B cell (primary cell): ENCODE measurements at regions not wholly inside any gene's neighbourhood (a gene's known extent, or its start where the extent isn't known, plus 50 kb on each side); places are given as distances from the start of the nearest gene placed in this dataset.

Experiments
- ATAC-seq: fragments of 200-7000 bp; cut with Tn5 transposase; one replicate; pipeline ENCODE4 v1.10.0; 2021; ENCODE audit warnings: low read depth, mild to moderate bottlenecking, moderate number of reproducible peaks, moderate library complexity
- CTCF ChIA-PET: fragments of 350-600 bp; sonication (Branson Sonifier 250); formaldehyde crosslinking; loops from one replicate; lab custom pipeline; 2021; ENCODE audit warnings: antibody characterized with exemption, inconsistent platforms; lab: Charles Lee
- POLR2A ChIA-PET: fragments of 350-600 bp; sonication (Branson Sonifier 250); formaldehyde crosslinking; loops from one replicate; lab custom pipeline; 2021; ENCODE audit warnings: antibody characterized with exemption; lab: Charles Lee
- DNase-seq: peaks from one replicate; pipeline ENCODE4 v3.0.0; 2013
- H2AFZ ChIP-seq: 2 replicates; pipeline ENCODE4 v1.6.1; 2012; ENCODE audit warnings: mild to moderate bottlenecking, low read depth, low read length; ENCODE audit not compliant: insufficient read depth, poor library complexity, severe bottlenecking
- H3K27ac ChIP-seq, 2 donors: 1 replicate in 1 of 2; 2 replicates in 1 of 2; pipeline ENCODE4 v1.5.1; 2012 to 2013; ENCODE audit warnings: low read length in 2 of 2, mild to moderate bottlenecking in 2 of 2, moderate library complexity in 1 of 2
- H3K27me3 ChIP-seq, 4 experiments: fragments of 200-600 bp in 1 of 4; sonication (generic) in 1 of 4; replicated peaks in 1 of 4; 1 replicate in 2 of 4; 2 replicates in 2 of 4; pipeline versions ENCODE4 v1.6.1 to v1.7.0; 2013 to 2016; ENCODE audit warnings: low read length in 3 of 4, mild to moderate bottlenecking in 2 of 4, mixed read lengths in 1 of 4, moderate library complexity in 1 of 4; ENCODE audit not compliant: insufficient read depth in 4 of 4, control insufficient read depth in 3 of 4; ENCODE audit errors: control extremely low read depth in 1 of 4
- H3K36me3 ChIP-seq, 2 experiments: replicated peaks in 1 of 2; 1 replicate in 1 of 2; 2 replicates in 1 of 2; pipeline versions ENCODE4 v1.6.1 to v1.7.1; 2013; ENCODE audit warnings: low read length in 1 of 2; ENCODE audit not compliant: insufficient read depth in 2 of 2, control insufficient read depth in 1 of 2; ENCODE audit errors: control extremely low read depth in 1 of 2, extremely low read depth in 1 of 2
- H3K4me1 ChIP-seq, 2 donors: fragments of 200-600 bp in 1 of 2; sonication (generic) in 1 of 2; 1 replicate in 1 of 2; 2 replicates in 1 of 2; pipeline versions ENCODE4 v1.5.1 to v1.6.1; 2013 to 2017; ENCODE audit warnings: low read length in 2 of 2; ENCODE audit not compliant: control insufficient read depth in 2 of 2, insufficient read depth in 2 of 2
- H3K4me2 ChIP-seq: replicated peaks from 2 replicates; pipeline ENCODE3; 2012; ENCODE audit warnings: mild to moderate bottlenecking, low read depth, low read length; ENCODE audit not compliant: poor library complexity, severe bottlenecking
- H3K4me3 ChIP-seq, 5 experiments: fragments of 200-600 bp in 1 of 5; sonication (generic) in 1 of 5; 1 replicate in 3 of 5; 2 replicates in 2 of 5; pipeline versions ENCODE4 v1.5.1 to v1.7.0; 2011 to 2016; ENCODE audit warnings: low read length in 4 of 5, mild to moderate bottlenecking in 4 of 5, low read depth in 2 of 5, control low read depth in 1 of 5, moderate library complexity in 1 of 5; ENCODE audit not compliant: insufficient read depth in 1 of 5; ENCODE audit errors: control extremely low read depth in 1 of 5, extremely low read depth in 1 of 5
- H3K79me2 ChIP-seq: fragments of 200-600 bp; sonication (generic); one replicate; pipeline ENCODE4 v1.6.0; 2016; ENCODE audit warnings: low read length; ENCODE audit not compliant: control insufficient read depth, insufficient read depth
- H3K9ac ChIP-seq: fragments of 200-600 bp; sonication (generic); 2 replicates; pipeline ENCODE4 v1.6.1; 2017; ENCODE audit warnings: mild to moderate bottlenecking, low read length, moderate library complexity
- H3K9me3 ChIP-seq, 3 donors: one replicate each; pipeline versions ENCODE4 v1.6.1 to v1.7.1; 2013; ENCODE audit warnings: low read length in 2 of 3; ENCODE audit not compliant: control insufficient read depth in 2 of 3, insufficient read depth in 1 of 3; ENCODE audit errors: control extremely low read depth in 1 of 3
- H4K20me1 ChIP-seq: 2 replicates; pipeline ENCODE4 v1.6.0; 2012; ENCODE audit warnings: mild to moderate bottlenecking, low read length; ENCODE audit not compliant: insufficient read depth, control insufficient read depth, poor library complexity, severe bottlenecking
- H3K27ac Mint-ChIP-seq: one replicate; pipeline ENCODE4 v1.8.0; 2021; ENCODE audit warnings: mixed read lengths
- H3K27me3 Mint-ChIP-seq: one replicate; pipeline ENCODE4 v1.8.0; 2021; ENCODE audit warnings: mixed read lengths
- H3K4me1 Mint-ChIP-seq: one replicate; pipeline ENCODE4 v1.8.0; 2021; ENCODE audit warnings: mixed read lengths
- H3K4me3 Mint-ChIP-seq: one replicate; pipeline ENCODE4 v1.8.0; 2021; ENCODE audit warnings: mixed read lengths
- H3K9me3 Mint-ChIP-seq: one replicate; pipeline ENCODE4 v1.8.0; 2022; ENCODE audit warnings: mixed read lengths; ENCODE audit not compliant: insufficient read depth
- EZH2 ChIP-seq: IDR thresholded peaks from 2 replicates; pipeline ENCODE4 v1.6.1; 2012; ENCODE audit warnings: borderline replicate concordance, low read depth, mild to moderate bottlenecking, moderate library complexity, low read length; ENCODE audit not compliant: insufficient read depth, poor library complexity, severe bottlenecking
- WGBS: methylation state at CpG from one replicate; pipeline ENCODE4 v1.1.5; 2013; ENCODE audit warnings: missing lambda C conversion rate; ENCODE audit not compliant: insufficient coverage; 5-methylcytosine and 5-hydroxymethylcytosine counted together
- intact Hi-C: fragments of 100-400 bp; cut with micrococcal nuclease; formaldehyde crosslinking; loops from one replicate; pipeline ENCODE4 v1.10.0; 2022
- TF ChIP-seq, protein P1 (sequence below): fragments of 200-600 bp; IDR thresholded peaks from one replicate; pipeline ENCODE4 v1.8.0; 2022; ENCODE audit warnings: antibody characterized with exemption, mild to moderate bottlenecking

DNA sequence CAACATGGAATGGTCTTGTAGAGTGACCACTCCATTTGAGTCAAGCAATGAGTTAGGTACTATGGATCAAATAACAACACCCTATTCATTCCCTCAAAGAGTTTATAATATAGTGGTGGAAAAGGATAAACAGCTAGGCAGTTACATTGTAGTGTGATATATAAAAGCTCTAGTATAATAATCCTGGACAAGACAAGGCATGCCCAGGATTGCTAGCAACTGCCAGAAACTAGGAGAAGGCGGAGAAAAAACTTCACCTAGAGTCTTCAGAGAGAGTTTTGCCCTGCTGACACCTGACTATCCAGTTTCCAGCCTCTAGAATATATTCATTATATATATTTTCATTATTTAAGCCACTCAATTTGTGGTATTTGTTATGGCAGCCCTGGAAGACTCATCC lies 530.6 kb downstream of the KLF12 start:
- Histone ChIP-seq H3K9ac (no peak overlapping the region), H3K27me3 (no peaks in the 10 kb centered on the region), H3K36me3 (no peaks in the 10 kb centered on the region), H3K4me1 (no peaks in the 10 kb centered on the region), H4K20me1 (no peaks in the 10 kb centered on the region), H3K27ac (no peak overlapping the region), H3K4me3 (no peak overlapping the region), H2AFZ (no peak overlapping the region), H3K4me2 (no peak overlapping the region), H3K79me2 (no peaks in the 10 kb centered on the region), H3K9me3 (peaks cover 0 to 5% (median 0%) of the 10 kb centered on the region in 3 donors)
- Mint-ChIP-seq H3K4me1 (no peaks in the 10 kb centered on the region), H3K4me3 (no peak overlapping the region), H3K27me3 (no peaks in the 10 kb centered on the region), H3K27ac (no peak overlapping the region), H3K9me3 (peaks cover 4% of the 10 kb centered on the region)
- CTCF ChIA-PET, result no interaction called here
- TF ChIP-seq EZH2, result no peak
- TF ChIP-seq, protein P1, sequence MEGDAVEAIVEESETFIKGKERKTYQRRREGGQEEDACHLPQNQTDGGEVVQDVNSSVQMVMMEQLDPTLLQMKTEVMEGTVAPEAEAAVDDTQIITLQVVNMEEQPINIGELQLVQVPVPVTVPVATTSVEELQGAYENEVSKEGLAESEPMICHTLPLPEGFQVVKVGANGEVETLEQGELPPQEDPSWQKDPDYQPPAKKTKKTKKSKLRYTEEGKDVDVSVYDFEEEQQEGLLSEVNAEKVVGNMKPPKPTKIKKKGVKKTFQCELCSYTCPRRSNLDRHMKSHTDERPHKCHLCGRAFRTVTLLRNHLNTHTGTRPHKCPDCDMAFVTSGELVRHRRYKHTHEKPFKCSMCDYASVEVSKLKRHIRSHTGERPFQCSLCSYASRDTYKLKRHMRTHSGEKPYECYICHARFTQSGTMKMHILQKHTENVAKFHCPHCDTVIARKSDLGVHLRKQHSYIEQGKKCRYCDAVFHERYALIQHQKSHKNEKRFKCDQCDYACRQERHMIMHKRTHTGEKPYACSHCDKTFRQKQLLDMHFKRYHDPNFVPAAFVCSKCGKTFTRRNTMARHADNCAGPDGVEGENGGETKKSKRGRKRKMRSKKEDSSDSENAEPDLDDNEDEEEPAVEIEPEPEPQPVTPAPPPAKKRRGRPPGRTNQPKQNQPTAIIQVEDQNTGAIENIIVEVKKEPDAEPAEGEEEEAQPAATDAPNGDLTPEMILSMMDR, result no peak
- WGBS, result no CpG with 5 or more reads among the region's 1 CpG
- intact Hi-C loops, result no loop called here
- ATAC-seq, result no peak
- no peak for DNase-seq
- POLR2A ChIA-PET, result no interaction called here

DNA sequence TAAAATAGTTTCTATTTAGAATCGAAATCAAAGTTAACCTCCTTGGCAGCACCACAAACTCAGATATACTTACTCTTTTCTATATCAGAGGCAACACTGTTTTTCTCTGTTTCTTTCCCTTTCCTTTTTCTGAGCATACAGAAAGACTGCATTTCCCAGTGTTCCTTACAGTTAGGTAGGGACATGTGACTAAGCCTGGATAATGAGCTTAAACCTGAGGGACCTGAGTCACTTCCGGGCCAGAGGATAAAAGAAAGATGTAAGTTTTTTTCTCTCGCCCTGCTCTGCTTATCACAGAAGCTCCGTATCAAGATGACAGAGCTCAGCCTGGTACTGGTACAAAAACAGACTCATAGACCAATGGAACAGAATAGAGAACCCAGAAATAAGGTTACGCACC lies 531.9 kb downstream of the KLF12 start:
- Mint-ChIP-seq H3K27ac (no peak overlapping the region), H3K4me1 (no peaks in the 10 kb centered on the region), H3K4me3 (no peak overlapping the region), H3K27me3 (no peaks in the 10 kb centered on the region), H3K9me3 (peaks cover 4% of the 10 kb centered on the region)
- TF ChIP-seq, protein P1, result no peak
- no peaks in the 10 kb centered on the region for H4K20me1 ChIP-seq
- no peak for DNase-seq
- H2AFZ ChIP-seq, result no peak overlapping the region
- H3K9me3 ChIP-seq, result peaks cover 0 to 5% (median 0%) of the 10 kb centered on the region in 3 donors
- no peak for ATAC-seq
- H3K4me1 ChIP-seq, result no peaks in the 10 kb centered on the region
- intact Hi-C loops, result no loop called here
- no peaks in the 10 kb centered on the region for H3K27me3 ChIP-seq
- ChIA-PET CTCF (no interaction called here), POLR2A (no interaction called here)
- no peak overlapping the region for H3K9ac ChIP-seq
- no peak overlapping the region for H3K4me2 ChIP-seq
- H3K4me3 ChIP-seq, result no peak overlapping the region
- no peak overlapping the region for H3K27ac ChIP-seq
- no peaks in the 10 kb centered on the region for H3K36me3 ChIP-seq
- no peaks in the 10 kb centered on the region for H3K79me2 ChIP-seq
- 80% methylated on average over 1 of the region's 5 CpGs for WGBS
